ENCODE measurements at regions not wholly inside any gene's neighbourhood (a gene's known extent, or its start where the extent isn't known, plus 50 kb on each side); places are given as distances from the start of the nearest gene placed in this dataset.

DNA sequence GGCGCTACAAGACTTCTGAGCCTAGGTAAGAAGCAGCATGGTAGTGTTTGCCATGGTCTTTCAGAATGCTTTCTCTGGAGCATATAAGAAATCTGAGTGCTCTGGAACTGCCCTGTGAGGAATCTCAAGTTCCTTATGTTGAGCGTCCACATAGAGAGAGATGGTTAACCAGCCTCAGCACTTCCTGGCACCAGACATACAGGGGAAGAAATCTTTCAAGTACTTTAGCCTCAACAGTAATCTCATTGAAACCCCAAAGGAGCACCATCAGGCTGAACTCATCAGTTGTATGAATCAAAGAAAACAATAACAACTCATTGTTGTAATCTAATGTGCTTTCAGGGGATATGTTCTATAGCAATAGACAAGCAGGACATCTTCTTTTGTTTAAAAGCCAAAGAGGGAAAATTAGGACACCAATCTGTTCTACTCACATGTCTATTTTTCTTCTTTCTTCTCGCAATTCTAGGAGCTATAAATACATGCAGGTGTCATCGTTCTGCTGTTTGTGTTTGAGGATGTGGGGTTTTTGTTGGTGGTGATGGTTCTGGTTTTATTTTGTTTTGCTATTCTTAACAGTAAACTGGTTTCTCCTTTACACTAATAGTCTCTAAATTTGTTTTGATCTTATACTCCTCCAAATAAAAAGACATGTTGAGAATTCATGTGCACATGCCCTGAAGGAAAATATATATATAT, 1145.0 kb upstream of the LRRN3 start:
- TF ChIP-seq, protein P1, sequence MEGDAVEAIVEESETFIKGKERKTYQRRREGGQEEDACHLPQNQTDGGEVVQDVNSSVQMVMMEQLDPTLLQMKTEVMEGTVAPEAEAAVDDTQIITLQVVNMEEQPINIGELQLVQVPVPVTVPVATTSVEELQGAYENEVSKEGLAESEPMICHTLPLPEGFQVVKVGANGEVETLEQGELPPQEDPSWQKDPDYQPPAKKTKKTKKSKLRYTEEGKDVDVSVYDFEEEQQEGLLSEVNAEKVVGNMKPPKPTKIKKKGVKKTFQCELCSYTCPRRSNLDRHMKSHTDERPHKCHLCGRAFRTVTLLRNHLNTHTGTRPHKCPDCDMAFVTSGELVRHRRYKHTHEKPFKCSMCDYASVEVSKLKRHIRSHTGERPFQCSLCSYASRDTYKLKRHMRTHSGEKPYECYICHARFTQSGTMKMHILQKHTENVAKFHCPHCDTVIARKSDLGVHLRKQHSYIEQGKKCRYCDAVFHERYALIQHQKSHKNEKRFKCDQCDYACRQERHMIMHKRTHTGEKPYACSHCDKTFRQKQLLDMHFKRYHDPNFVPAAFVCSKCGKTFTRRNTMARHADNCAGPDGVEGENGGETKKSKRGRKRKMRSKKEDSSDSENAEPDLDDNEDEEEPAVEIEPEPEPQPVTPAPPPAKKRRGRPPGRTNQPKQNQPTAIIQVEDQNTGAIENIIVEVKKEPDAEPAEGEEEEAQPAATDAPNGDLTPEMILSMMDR (IDR thresholded peaks at IDR 0.05; ENCODE audit: borderline replicate concordance, insufficient read depth, low read depth, low read length), result no peak

DNA sequence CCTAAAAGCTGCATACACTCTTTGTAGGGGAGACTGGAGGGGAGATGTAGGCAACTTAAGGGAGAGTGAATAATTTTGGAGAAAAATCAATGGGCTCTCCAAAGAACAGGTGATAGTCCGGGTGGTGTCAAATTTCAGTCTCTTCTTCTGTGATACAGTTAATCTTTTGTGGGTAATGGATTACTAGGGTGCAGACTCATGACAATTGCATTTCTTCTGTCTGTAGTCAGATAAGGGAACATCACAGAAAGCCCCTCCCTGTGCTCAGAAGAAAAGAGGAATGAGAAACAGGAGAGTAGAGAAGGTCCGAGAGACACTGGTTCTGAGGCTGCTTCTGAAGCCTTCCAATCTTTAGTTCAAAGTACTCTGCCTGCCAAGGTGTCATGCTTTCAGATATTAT, 1140.7 kb upstream of the LRRN3 start:
- TF ChIP-seq, protein P1 (IDR thresholded peaks at IDR 0.05; ENCODE audit: borderline replicate concordance, insufficient read depth, low read depth, low read length), result no peak
- no peak overlapping the region for H3K4me3 ChIP-seq (ENCODE audit: low read depth, low read length)

More for the DNA sequence above, 1145.0 kb upstream of the LRRN3 start:
- no peak overlapping the region for H3K4me3 ChIP-seq (ENCODE audit: low read depth, low read length)

DNA sequence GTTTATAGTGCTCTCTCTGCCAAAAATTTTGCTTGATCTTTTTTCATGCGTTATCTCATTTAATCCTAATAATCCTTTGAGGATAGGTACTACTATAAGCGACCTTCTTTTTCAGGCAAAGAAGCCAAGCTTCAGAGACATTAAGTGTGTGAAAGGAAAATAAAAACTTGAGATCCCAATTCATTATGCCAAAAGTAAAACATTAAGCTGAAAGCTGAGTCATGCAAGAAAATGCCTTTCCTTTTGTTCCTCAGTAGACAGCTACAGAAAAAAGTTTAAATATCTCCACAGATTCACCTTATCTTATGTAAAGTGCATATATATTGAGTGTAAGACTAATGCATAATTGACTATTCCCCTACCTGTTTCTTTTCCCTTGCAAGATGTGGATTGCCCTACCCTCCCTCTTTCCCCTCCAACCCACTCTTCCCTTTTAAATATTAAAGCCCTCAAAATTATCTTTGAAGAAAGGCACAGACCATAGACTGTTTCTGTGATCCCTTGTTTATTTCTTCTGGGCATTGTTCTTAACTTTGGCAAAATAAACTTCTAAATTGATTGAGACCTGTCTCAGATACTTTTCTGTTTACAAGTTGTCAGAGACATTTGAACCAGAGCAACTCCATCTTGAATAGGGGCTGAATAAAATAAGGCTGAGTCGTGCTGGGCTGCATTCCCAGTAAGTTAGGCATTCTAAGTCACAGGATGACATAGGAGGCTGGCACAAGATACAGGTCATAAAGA, 1139.9 kb upstream of the LRRN3 start:
- TF ChIP-seq, protein P1 (IDR thresholded peaks at IDR 0.05; ENCODE audit: borderline replicate concordance, insufficient read depth, low read depth, low read length), result no peak
- no peak overlapping the region for H3K4me3 ChIP-seq (ENCODE audit: low read depth, low read length)

DNA sequence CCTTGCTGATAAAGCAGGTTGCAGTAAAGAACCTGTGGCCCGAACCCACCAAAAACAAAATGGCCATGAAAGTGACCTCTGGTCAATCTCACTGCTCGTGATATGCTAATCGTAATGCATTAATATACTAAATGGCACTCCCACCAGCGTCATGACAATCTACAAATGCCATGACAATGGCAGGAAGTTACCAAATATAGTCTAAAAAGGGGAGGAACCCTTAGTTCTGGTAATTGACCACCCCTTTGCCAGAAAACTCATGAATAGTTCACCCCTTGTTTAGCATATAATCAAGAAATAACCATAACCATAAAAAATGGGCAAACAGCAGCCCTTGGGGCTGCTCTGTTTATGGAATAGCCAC, 1139.4 kb upstream of the LRRN3 start:
- TF ChIP-seq, protein P1 (IDR thresholded peaks at IDR 0.05; ENCODE audit: borderline replicate concordance, insufficient read depth, low read depth, low read length), result no peak
- H3K4me3 ChIP-seq (ENCODE audit: low read depth, low read length), result no peak overlapping the region

DNA sequence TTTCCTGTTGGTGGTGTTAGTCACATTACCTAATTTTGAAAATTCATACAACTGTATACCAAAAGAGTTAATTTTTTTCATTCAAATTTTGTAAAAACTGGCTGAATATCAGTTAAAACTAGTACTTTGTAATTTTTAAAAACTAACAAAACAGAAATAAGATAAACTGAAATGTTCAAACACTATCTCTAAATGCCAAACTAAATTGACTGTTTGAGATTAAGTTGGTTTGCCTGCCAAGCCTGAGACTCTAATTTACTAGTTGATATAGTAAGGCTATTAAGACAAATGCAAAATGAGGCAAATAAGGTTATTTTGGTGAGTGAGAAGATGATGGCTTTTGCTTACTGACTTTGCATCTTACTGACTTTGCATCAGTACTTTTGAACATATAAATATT, 1134.9 kb upstream of the LRRN3 start:
- TF ChIP-seq, protein P1 (IDR thresholded peaks at IDR 0.05; ENCODE audit: borderline replicate concordance, insufficient read depth, low read depth, low read length), result no peak
- no peak overlapping the region for H3K4me3 ChIP-seq (ENCODE audit: low read depth, low read length)

DNA sequence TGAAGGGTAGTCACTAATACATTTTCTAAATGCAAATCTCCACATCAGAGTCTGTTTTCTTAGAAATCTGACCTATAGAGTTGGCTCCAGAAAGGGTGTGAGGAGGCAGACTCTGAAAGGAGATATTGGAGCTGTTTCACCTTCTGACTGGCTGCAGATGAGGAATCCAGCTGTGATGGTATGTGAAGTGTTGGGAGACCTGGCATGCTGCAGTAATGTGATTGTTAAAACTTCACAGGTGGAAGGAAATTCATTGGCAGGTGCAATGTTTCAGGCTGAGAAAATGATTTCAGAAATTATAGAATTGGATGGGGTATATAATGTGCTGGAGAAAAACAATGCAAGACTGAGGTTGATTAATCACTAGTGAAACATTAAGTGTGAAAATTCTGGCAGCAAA, 1134.0 kb upstream of the LRRN3 start:
- TF ChIP-seq, protein P1 (IDR thresholded peaks at IDR 0.05; ENCODE audit: borderline replicate concordance, insufficient read depth, low read depth, low read length), result no peak
- H3K4me3 ChIP-seq (ENCODE audit: low read depth, low read length), result no peak overlapping the region

DNA sequence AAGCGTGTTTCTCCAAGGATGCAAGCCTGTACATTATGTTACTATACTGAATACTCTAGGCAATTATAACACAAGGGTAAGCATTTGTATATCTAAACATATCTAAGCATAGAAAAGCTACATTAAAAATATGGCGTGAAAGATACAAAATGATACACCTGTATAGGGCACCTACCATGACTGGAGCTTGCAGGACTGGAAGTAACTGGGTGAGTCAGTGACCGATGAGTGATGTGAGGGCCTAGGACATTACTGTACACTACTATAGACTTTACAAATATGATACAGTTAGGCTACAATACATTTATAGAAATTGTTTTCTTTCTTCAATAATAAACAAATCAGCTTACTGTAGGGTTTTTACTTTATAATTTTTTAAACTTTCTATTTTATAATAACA, 1127.2 kb upstream of the LRRN3 start:
- no peak overlapping the region for H3K4me3 ChIP-seq (ENCODE audit: low read depth, low read length)
- TF ChIP-seq, protein P1 (IDR thresholded peaks at IDR 0.05; ENCODE audit: borderline replicate concordance, insufficient read depth, low read depth, low read length), result no peak

Data from GM12875 (cell line).